GM20000 (cell line): ENCODE measurements at regions not wholly inside any gene's neighbourhood (a gene's known extent, or its start where the extent isn't known, plus 50 kb on each side); places are given as distances from the start of the nearest gene placed in this dataset.

Source experiments
- DNase-seq: peaks from one replicate; pipeline ENCODE4 v3.0.0; 2012; ENCODE audit warnings: low spot score
- CTCF ChIP-seq: IDR thresholded peaks from 2 replicates; pipeline ENCODE4 v1.5.1; 2012; ENCODE audit warnings: mild to moderate bottlenecking, control low read depth; ENCODE audit errors: extremely low read depth, missing control alignments

- no peak for TF ChIP-seq CTCF
Measured at GRCh38 chr17:68812876-68813584, 142.2 kb downstream of the ABCA8 start.

DNA sequence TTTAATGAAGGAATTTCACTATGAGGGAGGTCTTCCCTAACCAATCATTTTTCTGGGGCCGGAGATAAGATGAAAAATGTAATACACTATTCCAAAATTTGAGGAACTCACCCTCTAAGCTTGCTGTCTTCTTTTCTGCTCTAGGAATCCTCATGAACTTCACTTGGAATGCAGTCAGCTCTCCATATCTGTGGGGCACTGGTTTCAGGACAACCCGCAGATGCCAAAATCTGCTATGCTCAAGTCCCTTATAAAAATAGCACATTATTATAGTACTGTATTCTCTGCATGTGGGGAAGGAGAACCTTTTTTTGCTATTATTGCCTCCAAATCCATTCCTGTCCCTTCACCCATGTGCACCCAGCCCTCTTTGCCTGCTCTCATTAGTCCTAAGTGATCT lies 146.0 kb downstream of the ABCA8 start:
- no peak for TF ChIP-seq CTCF
- DNase-seq, result no peak

More at GRCh38 chr17:68812876-68813584, 142.2 kb downstream of the ABCA8 start:
- DNase-seq, result no peak

GRCh38 chr17:68807998-68808772 lies 147.0 kb downstream of the ABCA8 start:
- DNase-seq, result no peak
- no peak for TF ChIP-seq CTCF

GRCh38 chr17:68805609-68806008 lies 149.6 kb downstream of the ABCA8 start:
- TF ChIP-seq CTCF, result no peak
- no peak for DNase-seq

DNA sequence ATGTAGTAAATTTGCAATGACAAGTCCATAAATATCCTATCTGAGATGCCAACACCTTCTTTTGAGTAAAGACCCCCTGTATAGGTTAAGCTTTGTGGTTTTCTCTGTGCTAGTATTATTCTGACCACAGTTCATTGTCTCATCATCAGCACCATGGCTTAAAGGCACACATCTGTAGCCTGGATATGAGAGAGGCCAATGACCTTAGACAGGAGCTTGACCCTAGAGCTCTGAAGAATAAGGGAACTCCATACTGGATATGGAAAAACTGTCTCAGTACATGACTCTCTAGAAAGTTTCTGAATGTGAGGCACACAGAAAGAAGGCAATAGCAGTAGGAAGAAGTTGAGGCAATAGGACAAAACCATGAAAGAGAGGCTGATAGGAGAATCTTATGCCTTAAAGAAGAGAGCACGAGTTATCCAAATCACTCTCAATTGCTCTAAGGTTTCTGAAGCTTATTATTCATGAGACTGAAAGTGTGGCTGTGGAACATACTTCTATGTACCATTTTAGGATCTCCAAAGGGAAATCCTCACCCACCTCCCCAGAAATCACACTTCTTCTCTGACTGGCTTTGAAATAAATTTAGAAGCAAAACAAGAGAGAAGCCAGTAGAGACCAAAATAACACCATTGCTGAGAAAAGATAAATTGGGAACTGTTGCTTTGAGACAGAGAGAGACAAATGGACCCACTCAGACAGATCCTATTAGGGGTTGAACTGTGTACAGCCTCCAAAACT lies 150.2 kb downstream of the ABCA8 start:
- no peak for DNase-seq
- no peak for TF ChIP-seq CTCF

- DNase-seq, result no peak
- TF ChIP-seq CTCF, result no peak
Measured at GRCh38 chr17:68803164-68803929, 151.8 kb downstream of the ABCA8 start.
